ENCODE measurements at regions not wholly inside any gene's neighbourhood (a gene's known extent, or its start where the extent isn't known, plus 50 kb on each side); places are given as distances from the start of the nearest gene placed in this dataset.

DNA sequence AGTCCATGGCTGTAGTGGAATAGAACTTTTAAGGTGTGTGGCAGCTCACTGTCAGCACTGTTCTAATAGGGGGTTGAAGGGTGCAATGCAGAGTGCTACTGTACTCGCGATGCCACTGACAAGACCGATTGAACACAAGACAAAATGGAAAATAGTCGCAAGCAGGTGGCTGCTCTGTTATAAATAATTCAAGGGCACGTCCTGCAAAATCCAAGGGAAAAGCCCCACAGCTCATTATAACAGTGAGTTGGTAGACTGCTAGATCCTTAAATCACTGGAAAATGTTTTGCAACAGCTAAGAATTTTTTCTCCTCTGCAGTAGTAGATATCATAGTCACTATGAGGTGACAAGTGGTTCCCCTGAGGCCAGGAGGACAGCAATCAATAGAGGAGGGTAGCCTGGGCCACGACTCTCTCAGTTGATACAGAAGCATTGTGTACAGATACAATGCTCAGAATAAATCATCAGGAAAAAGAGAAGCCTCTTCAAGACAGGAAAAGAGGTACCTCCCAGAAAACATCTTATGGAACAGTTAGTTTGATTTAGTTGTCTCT is 926.3 kb downstream of the TLE4 start:
- TF ChIP-seq REST (IDR thresholded peaks at IDR 0.05; ENCODE audit: insufficient read depth in 1 of 2, low read depth in 2 of 2, low read length in 2 of 2) (no peak), FOXP2 (optimal IDR thresholded peaks at IDR 0.05; ENCODE audit: borderline replicate concordance, extremely low read depth, extremely low read length, insufficient read depth) (no peak), TAF1 (IDR thresholded peaks at IDR 0.05; ENCODE audit: borderline replicate concordance, insufficient read depth, low read length) (no peak), POLR2AphosphoS5 (IDR thresholded peaks at IDR 0.05; ENCODE audit: low read depth, low read length) (no peak), SIN3A (IDR thresholded peaks at IDR 0.05; ENCODE audit: borderline replicate concordance, insufficient read depth, low read length) (no peak)

- TF ChIP-seq POLR2AphosphoS5 (IDR thresholded peaks at IDR 0.05; ENCODE audit: low read depth, low read length): no peak
- no peak for TF ChIP-seq FOXP2 (optimal IDR thresholded peaks at IDR 0.05; ENCODE audit: borderline replicate concordance, extremely low read depth, extremely low read length, insufficient read depth)
- TF ChIP-seq TAF1 (IDR thresholded peaks at IDR 0.05; ENCODE audit: borderline replicate concordance, insufficient read depth, low read length): no peak
- no peak for TF ChIP-seq REST (IDR thresholded peaks at IDR 0.05; ENCODE audit: insufficient read depth in 1 of 2, low read depth in 2 of 2, low read length in 2 of 2)
- no peak for TF ChIP-seq SIN3A (IDR thresholded peaks at IDR 0.05; ENCODE audit: borderline replicate concordance, insufficient read depth, low read length)
Observed at GRCh38 chr9:80496901-80497556, 925.3 kb downstream of the TLE4 start.

DNA sequence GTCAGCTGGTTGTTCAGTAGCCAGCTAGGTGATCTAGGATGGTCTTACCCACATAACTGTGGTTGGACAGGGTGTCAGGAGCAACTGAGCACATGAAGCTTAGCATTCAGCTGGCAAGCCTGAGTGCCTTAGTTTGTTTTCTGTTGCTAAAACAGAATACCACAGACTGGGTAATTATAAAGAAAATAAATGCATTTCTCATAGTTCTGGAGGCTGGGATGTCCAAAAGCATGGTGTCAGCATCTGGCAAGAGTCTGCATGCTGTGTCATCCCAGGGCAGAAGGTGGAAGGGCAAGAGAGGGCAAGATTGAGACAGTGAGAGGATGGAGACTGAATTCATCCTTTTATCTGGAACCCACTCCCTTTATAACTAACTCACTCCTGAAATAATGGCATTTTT is 921.5 kb downstream of the TLE4 start:
- no peak for TF ChIP-seq SIN3A (IDR thresholded peaks at IDR 0.05; ENCODE audit: borderline replicate concordance, insufficient read depth, low read length)
- no peak for TF ChIP-seq FOXP2 (optimal IDR thresholded peaks at IDR 0.05; ENCODE audit: borderline replicate concordance, extremely low read depth, extremely low read length, insufficient read depth)
- TF ChIP-seq POLR2AphosphoS5 (IDR thresholded peaks at IDR 0.05; ENCODE audit: low read depth, low read length): no peak
- no peak for TF ChIP-seq REST (IDR thresholded peaks at IDR 0.05; ENCODE audit: insufficient read depth in 1 of 2, low read depth in 2 of 2, low read length in 2 of 2)
- TF ChIP-seq TAF1 (IDR thresholded peaks at IDR 0.05; ENCODE audit: borderline replicate concordance, insufficient read depth, low read length): no peak

DNA sequence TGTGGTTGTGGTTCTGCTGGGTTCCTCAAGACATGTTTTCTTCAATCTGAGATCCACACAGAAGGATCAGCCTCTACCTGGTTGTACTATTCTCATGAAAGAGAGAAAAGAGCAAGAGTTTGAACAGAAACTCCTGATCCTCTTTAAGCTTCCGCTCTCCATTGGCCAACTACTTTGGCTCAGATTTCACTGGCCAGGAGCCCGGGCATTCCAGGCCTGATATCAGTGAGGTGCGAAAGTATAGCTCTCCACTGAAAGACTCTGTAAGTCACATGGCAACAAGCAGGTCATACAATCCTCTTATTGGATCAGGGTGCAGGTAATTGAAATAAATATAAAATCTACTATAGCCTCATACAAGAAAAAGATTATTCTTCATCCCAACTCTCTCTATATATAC is 920.5 kb downstream of the TLE4 start:
- TF ChIP-seq TAF1 (IDR thresholded peaks at IDR 0.05; ENCODE audit: borderline replicate concordance, insufficient read depth, low read length) (no peak), REST (IDR thresholded peaks at IDR 0.05; ENCODE audit: insufficient read depth in 1 of 2, low read depth in 2 of 2, low read length in 2 of 2) (no peak), FOXP2 (optimal IDR thresholded peaks at IDR 0.05; ENCODE audit: borderline replicate concordance, extremely low read depth, extremely low read length, insufficient read depth) (no peak), POLR2AphosphoS5 (IDR thresholded peaks at IDR 0.05; ENCODE audit: low read depth, low read length) (no peak), SIN3A (IDR thresholded peaks at IDR 0.05; ENCODE audit: borderline replicate concordance, insufficient read depth, low read length) (no peak)
